ENCODE measurements at regions not wholly inside any gene's neighbourhood (a gene's known extent, or its start where the extent isn't known, plus 50 kb on each side); places are given as distances from the start of the nearest gene placed in this dataset.

GRCh38 chr2:226207671-226208070 lies 591.9 kb downstream of the IRS1 start (continued):
- TF ChIP-seq JUNB (IDR thresholded peaks at IDR 0.05; ENCODE audit: unreplicated experiment) = no peak
- no peak for TF ChIP-seq REST (IDR thresholded peaks at IDR 0.05; ENCODE audit: unreplicated experiment)
- TF ChIP-seq EZH2 (IDR thresholded peaks at IDR 0.05; ENCODE audit: low read depth, unreplicated experiment) = no peak

- Mint-ChIP-seq H3K4me3 (no peak overlapping the region), H3K36me3 (ENCODE audit: low read depth) (no peaks in the 10 kb centered on the region), H3K9me3 (no peaks in the 10 kb centered on the region), H3K27ac (no peak overlapping the region), H3K4me1 (no peaks in the 10 kb centered on the region), H3K27me3 (ENCODE audit: insufficient read depth, low read depth, poor library complexity) (no peaks in the 10 kb centered on the region)
- Histone ChIP-seq H3K4me3 (no peak overlapping the region), H3K4me2 (no peak overlapping the region), H3K79me2 (replicated peaks; ENCODE audit: insufficient read depth) (no peaks in the 10 kb centered on the region), H4K20me1 (replicated peaks; ENCODE audit: insufficient read depth) (no peaks in the 10 kb centered on the region), H3K27me3 (ENCODE audit: insufficient read depth) (no peaks in the 10 kb centered on the region), H3F3A (replicated peaks; ENCODE audit: low read depth) (no peaks in the 10 kb centered on the region), H2AFZ (no peak overlapping the region), H3K9me2 (ENCODE audit: insufficient read depth) (peaks cover 9% of the 10 kb centered on the region), H3K27ac (ENCODE audit: low read depth) (no peak overlapping the region), H3K36me3 (ENCODE audit: insufficient read depth) (no peaks in the 10 kb centered on the region), H3K4me1 (ENCODE audit: insufficient read depth) (no peaks in the 10 kb centered on the region)
- DNase-seq (ENCODE audit: low spot score) = no peak
- ATAC-seq = no peak
- TF ChIP-seq REST (IDR thresholded peaks at IDR 0.05; ENCODE audit: unreplicated experiment) (no peak), CTCF (conservative IDR thresholded peaks at IDR 0.05; ENCODE audit: low read depth in 2 of 2) (no peak), ZNF331 (CRISPR knock-in tag; IDR thresholded peaks at IDR 0.05; ENCODE audit: low read depth) (no peak), POLR2AphosphoS5 (IDR thresholded peaks at IDR 0.05; ENCODE audit: low read depth) (no peak), EZH2 (IDR thresholded peaks at IDR 0.05; ENCODE audit: low read depth, unreplicated experiment) (no peak), ZNF462 (CRISPR knock-in tag; IDR thresholded peaks at IDR 0.05) (no peak), JUNB (IDR thresholded peaks at IDR 0.05; ENCODE audit: unreplicated experiment) (no peak), ZNF114 (CRISPR knock-in tag; IDR thresholded peaks at IDR 0.05) (no peak), NANOG (IDR thresholded peaks at IDR 0.05; ENCODE audit: borderline replicate concordance) (no peak), CREB1 (CRISPR knock-in tag; IDR thresholded peaks at IDR 0.05; ENCODE audit: low read depth) (no peak)
Observed at GRCh38 chr2:226199555-226199954, 600.1 kb downstream of the IRS1 start.
